WERI-Rb-1 (cell line): ENCODE measurements at regions not wholly inside any gene's neighbourhood (a gene's known extent, or its start where the extent isn't known, plus 50 kb on each side); places are given as distances from the start of the nearest gene placed in this dataset.
"Not testable (repeated sequence)": the region's sequence is repeated elsewhere in the genome, so short reads cannot be mapped to it uniquely, and the experiment has no call there.

Source experiments
- DNase-seq: peaks from one replicate; pipeline ENCODE4 v3.0.0-alpha.2; 2020
- H3K27ac ChIP-seq: fragments of 250-450 bp; sonication (Bioruptor Pico); 2 replicates; pipeline ENCODE4 v1.5.1; 2020; ENCODE audit warnings: mild to moderate bottlenecking, moderate library complexity
- H3K27me3 ChIP-seq: fragments of 250-450 bp; sonication (Bioruptor Pico); 2 replicates; pipeline ENCODE4 v1.5.1; 2021; ENCODE audit warnings: mild to moderate bottlenecking, low read depth, moderate library complexity; ENCODE audit not compliant: insufficient read depth, severe bottlenecking
- H3K36me3 ChIP-seq: fragments of 250-450 bp; sonication (Bioruptor Pico); 2 replicates; pipeline ENCODE4 v1.5.1; 2020; ENCODE audit warnings: mild to moderate bottlenecking, moderate library complexity
- H3K4me3 ChIP-seq: 2 replicates; pipeline ENCODE4 v1.5.1; 2011; ENCODE audit warnings: low read depth, mild to moderate bottlenecking, control low read depth, low read length
- H3K9me3 ChIP-seq: fragments of 250-450 bp; sonication (Bioruptor Pico); 2 replicates; pipeline ENCODE4 v1.5.1; 2021; ENCODE audit warnings: mild to moderate bottlenecking, moderate library complexity; ENCODE audit not compliant: severe bottlenecking
- TF ChIP-seq, protein P1 (sequence below): IDR thresholded peaks from 2 replicates; pipeline ENCODE4 v1.5.1; 2011; ENCODE audit warnings: low read depth, mild to moderate bottlenecking, control low read depth, inconsistent platforms, low read length

DNA sequence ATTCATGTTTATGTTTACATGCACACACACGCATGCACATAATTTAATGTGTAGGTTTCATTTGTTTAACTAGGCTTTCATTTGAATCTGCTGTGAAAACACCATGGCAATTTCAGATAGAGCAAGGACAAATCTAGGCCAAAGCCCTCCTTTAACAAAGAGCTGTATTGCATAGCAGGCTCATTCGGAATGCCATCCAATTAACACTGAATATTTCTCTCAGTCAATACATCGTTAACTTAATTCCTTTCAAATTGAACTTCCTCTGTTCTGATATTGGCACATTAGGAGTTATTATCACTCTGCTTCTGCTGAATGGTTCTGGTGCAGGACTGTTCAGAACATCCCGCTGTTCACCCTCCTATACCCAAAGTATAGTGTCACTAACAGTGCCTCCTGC, 435.1 kb upstream of the CDH20 start:
- Histone ChIP-seq H3K9me3 (no peaks in the 10 kb centered on the region), H3K36me3 (no peaks in the 10 kb centered on the region), H3K27ac (no peak overlapping the region), H3K4me3 (no peak overlapping the region), H3K27me3 (no peaks in the 10 kb centered on the region)
- no peak for DNase-seq
- TF ChIP-seq, protein P1, sequence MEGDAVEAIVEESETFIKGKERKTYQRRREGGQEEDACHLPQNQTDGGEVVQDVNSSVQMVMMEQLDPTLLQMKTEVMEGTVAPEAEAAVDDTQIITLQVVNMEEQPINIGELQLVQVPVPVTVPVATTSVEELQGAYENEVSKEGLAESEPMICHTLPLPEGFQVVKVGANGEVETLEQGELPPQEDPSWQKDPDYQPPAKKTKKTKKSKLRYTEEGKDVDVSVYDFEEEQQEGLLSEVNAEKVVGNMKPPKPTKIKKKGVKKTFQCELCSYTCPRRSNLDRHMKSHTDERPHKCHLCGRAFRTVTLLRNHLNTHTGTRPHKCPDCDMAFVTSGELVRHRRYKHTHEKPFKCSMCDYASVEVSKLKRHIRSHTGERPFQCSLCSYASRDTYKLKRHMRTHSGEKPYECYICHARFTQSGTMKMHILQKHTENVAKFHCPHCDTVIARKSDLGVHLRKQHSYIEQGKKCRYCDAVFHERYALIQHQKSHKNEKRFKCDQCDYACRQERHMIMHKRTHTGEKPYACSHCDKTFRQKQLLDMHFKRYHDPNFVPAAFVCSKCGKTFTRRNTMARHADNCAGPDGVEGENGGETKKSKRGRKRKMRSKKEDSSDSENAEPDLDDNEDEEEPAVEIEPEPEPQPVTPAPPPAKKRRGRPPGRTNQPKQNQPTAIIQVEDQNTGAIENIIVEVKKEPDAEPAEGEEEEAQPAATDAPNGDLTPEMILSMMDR = no peak

DNA sequence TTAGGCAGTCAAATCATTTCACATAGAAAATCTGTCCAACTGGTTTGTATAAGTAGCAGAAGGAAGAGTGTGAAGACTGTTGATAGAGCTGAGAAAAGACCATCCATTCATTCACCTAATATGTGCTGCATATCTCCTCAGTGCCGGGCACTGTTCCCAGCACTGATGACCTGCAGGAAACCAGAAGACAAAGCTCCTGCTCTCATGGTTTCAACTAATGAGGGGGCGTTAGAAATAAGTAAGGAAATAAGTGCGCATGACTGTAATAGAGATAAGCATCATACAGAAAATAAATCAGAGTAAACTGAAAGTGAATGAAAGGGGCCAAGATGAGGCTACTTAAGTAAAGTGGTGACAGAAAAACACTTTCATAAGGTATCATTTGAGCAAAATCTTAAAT, 427.5 kb upstream of the CDH20 start:
- H3K27ac ChIP-seq = no peak overlapping the region
- H3K27me3 ChIP-seq = no peaks in the 10 kb centered on the region
- no peak for DNase-seq
- H3K4me3 ChIP-seq = no peak overlapping the region
- H3K9me3 ChIP-seq = no peaks in the 10 kb centered on the region
- H3K36me3 ChIP-seq = no peaks in the 10 kb centered on the region
- TF ChIP-seq, protein P1 = no peak

DNA sequence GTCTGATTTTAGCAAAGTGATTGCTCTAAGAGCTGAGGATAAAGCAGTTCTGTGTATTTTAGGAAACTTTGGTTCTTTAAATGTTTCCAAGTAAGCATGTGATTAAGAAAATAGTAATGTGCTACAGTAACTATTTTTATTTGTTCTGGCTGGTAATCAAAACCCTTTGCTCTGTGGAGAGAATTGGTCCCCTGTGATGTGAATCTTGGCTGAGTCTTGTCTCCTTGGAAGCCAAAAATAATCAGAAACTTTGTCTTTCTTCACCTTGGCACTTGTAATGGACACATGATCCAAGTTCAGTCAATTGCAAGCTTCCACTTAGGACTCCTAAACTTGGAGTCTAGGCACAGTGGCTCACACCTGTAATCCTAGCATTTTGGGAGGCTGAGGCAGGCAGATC, 422.7 kb upstream of the CDH20 start:
- no peak for DNase-seq
- H3K9me3 ChIP-seq = no peaks in the 10 kb centered on the region
- H3K27me3 ChIP-seq = no peaks in the 10 kb centered on the region
- H3K36me3 ChIP-seq = no peaks in the 10 kb centered on the region
- H3K27ac ChIP-seq = no peak overlapping the region
- H3K4me3 ChIP-seq = no peak overlapping the region
- TF ChIP-seq, protein P1 = no peak

DNA sequence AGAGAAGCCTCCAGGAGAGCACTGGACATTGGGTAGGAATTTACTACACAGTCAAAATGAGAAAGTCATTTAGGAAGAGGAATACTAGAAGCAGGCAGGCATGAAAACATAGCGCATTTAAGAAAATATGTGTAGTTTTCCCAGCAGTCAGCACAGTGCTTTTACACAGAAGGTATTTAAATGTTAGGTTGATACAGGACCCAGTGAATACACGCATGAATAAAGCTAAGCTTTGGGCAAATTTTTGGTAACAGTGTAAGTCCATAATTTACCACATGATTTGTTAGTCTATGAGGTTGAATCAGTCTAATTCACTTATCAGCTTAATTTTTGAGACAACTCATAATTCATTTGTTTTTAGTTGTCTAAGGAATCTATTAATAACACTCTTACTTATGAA, 421.7 kb upstream of the CDH20 start:
- TF ChIP-seq, protein P1 = no peak
- H3K4me3 ChIP-seq = no peak overlapping the region
- H3K27me3 ChIP-seq = no peaks in the 10 kb centered on the region
- no peaks in the 10 kb centered on the region for H3K36me3 ChIP-seq
- no peaks in the 10 kb centered on the region for H3K9me3 ChIP-seq
- DNase-seq = no peak
- H3K27ac ChIP-seq = no peak overlapping the region

DNA sequence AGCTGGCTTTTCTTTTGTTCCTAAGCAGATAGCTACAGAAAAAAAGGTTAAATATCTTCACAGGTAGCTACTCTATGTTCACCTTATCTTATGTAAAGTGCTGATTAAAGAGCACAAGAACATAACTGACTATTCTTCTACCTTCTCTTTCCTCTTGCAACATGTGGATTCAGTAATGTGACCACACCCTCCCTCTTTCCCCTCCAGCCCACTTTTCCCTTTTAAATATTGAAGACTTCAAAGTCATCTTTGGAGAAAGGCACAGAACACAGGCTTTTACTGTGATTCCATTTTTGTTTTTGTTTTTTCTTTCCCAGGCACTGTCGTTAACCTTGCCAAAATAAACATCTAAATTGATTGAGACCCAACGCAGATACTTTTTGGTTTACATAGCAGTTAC, 418.1 kb upstream of the CDH20 start:
- H3K36me3 ChIP-seq = no peaks in the 10 kb centered on the region
- H3K27me3 ChIP-seq = no peaks in the 10 kb centered on the region
- no peak overlapping the region for H3K4me3 ChIP-seq
- DNase-seq = no peak
- no peaks in the 10 kb centered on the region for H3K9me3 ChIP-seq
- TF ChIP-seq, protein P1 = no peak
- no peak overlapping the region for H3K27ac ChIP-seq

DNA sequence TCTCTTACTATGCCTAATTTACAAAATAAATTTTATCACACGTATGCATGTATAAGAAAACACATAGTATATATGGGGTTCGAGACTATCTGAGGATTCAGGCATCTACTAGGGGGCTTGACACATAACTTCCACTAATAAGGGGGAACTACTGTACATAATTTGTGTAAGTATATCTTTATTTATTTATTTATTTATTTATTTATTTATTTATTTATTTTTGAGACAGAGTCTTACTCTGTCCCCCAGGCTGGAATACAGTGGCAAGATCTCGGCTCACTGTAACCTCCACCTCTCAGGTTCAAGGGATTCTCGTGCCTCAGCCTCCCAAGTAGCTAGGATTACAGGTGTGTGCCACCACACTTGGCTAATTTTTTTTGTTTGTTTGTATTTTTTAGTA, 414.4 kb upstream of the CDH20 start:
- DNase-seq, H3K27me3 ChIP-seq, H3K9me3 ChIP-seq, H3K4me3 ChIP-seq, H3K27ac ChIP-seq, H3K36me3 ChIP-seq: not testable (repeated sequence)

DNA sequence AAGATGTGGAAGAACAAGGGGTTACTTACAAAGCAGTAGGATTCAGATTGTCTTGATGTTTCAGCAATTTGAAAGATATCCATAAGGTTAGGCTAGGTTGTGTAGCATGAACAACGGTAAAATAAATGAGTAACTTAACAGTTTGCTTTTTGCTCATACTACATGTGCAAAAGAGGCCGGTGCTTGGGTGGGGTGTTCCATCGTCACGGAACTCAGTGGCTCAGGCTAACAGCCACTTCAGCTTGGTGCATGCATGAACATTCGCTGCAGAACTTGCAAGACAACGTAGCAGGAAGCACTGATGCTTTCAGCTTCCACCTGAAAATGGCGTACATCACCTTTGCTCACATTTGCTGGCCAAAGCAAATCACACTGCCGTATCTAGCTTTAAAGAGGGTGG, 407.3 kb upstream of the CDH20 start:
- Histone ChIP-seq H3K27me3 (no peaks in the 10 kb centered on the region), H3K27ac (no peak overlapping the region), H3K4me3 (no peak overlapping the region), H3K9me3 (no peaks in the 10 kb centered on the region), H3K36me3 (no peaks in the 10 kb centered on the region)
- TF ChIP-seq, protein P1 = no peak
- no peak for DNase-seq
